Left lung (tissue), 4 donors: ENCODE measurements at regions not wholly inside any gene's neighbourhood (a gene's known extent, or its start where the extent isn't known, plus 50 kb on each side); places are given as distances from the start of the nearest gene placed in this dataset.

ENCODE experiments used
- ATAC-seq: fragments of 200-7000 bp; cut with Tn5 transposase; one replicate; pipeline ENCODE4 v1.9.1; 2020; ENCODE audit warnings: moderate library complexity
- DNase-seq, 4 donors: peaks; one replicate each; pipeline ENCODE4 v3.0.0-alpha.2; 2013 to 2020
- H3K27ac ChIP-seq, 2 donors: fragments of 200-600 bp; sonication (generic) in 1 of 2; one replicate each; pipeline versions ENCODE4 v1.5.0 to v1.8.0; 2020 to 2021
- H3K27me3 ChIP-seq, 2 donors: fragments of 200-600 bp; sonication (generic) in 1 of 2; one replicate each; pipeline versions ENCODE4 v1.5.0 to v1.8.0; 2020 to 2021
- H3K36me3 ChIP-seq, 2 donors: fragments of 200-600 bp; sonication (generic) in 1 of 2; one replicate each; pipeline versions ENCODE4 v1.5.0 to v1.8.0; 2020 to 2021
- H3K4me1 ChIP-seq, 2 donors: fragments of 200-600 bp; one replicate each; pipeline ENCODE4 v1.8.0; 2021
- H3K4me3 ChIP-seq, 2 donors: fragments of 200-600 bp; sonication (generic) in 1 of 2; one replicate each; pipeline versions ENCODE4 v1.5.0 to v1.8.0; 2020 to 2021; ENCODE audit warnings: mild to moderate bottlenecking in 1 of 2
- H3K9me3 ChIP-seq, 2 donors: fragments of 200-600 bp; sonication (generic) in 1 of 2; one replicate each; pipeline versions ENCODE4 v1.5.0 to v1.8.0; 2020 to 2021
- intact Hi-C, 2 donors: fragments of 100-400 bp; cut with DNase I; formaldehyde crosslinking; loops; one replicate each; pipeline versions ENCODE4 v1.11.2 to v1.14.2; 2022
- TF ChIP-seq, protein P1 (sequence below), 2 donors: fragments of 200-600 bp; sonication (generic) in 1 of 2; IDR thresholded peaks; one replicate each; pipeline versions ENCODE4 v1.5.0 to v1.8.0; 2021; ENCODE audit warnings: antibody characterized with exemption in 2 of 2
- donor health status: DM: no; HTN: yes; CAD: no.
- donor health status: DM: no; HTN: no; CAD: no.

DNA sequence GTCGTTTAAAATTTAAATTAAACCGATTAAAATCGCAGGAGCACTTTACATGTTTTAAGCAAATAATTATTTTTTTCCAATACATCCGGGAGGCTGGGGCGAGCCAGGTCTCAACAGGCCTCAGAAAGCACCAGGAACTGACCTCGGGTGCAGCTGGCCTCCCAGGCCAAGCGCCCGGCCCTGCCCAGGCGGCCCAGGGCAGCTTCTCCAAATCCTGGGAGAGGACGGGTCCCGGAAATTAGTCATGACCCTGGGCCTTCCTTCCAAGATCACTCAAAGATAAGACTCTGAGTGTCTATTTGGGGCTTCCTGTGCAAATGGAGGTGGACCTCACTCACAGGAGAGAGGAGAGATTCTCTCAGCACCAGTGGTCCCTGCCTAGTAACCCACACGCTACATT, 177.1 kb downstream of the BCL11B start:
- Histone ChIP-seq H3K27me3 (no peaks in the 10 kb centered on the region), H3K27ac (no peak overlapping the region), H3K4me1 (no peaks in the 10 kb centered on the region), H3K4me3 (no peak overlapping the region), H3K9me3 (peaks cover 0 to 5% of the 10 kb centered on the region in 2 donors), H3K36me3 (no peaks in the 10 kb centered on the region)
- intact Hi-C loops: no loop called here
- TF ChIP-seq, protein P1, sequence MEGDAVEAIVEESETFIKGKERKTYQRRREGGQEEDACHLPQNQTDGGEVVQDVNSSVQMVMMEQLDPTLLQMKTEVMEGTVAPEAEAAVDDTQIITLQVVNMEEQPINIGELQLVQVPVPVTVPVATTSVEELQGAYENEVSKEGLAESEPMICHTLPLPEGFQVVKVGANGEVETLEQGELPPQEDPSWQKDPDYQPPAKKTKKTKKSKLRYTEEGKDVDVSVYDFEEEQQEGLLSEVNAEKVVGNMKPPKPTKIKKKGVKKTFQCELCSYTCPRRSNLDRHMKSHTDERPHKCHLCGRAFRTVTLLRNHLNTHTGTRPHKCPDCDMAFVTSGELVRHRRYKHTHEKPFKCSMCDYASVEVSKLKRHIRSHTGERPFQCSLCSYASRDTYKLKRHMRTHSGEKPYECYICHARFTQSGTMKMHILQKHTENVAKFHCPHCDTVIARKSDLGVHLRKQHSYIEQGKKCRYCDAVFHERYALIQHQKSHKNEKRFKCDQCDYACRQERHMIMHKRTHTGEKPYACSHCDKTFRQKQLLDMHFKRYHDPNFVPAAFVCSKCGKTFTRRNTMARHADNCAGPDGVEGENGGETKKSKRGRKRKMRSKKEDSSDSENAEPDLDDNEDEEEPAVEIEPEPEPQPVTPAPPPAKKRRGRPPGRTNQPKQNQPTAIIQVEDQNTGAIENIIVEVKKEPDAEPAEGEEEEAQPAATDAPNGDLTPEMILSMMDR (IDR thresholded peaks at IDR 0.05): no peak
- DNase-seq: no peak
- ATAC-seq: no peak

GRCh38 chr14:99095369-99095768, 176.6 kb downstream of the BCL11B start:
- DNase-seq: no peak
- intact Hi-C loops: no loop called here
- H3K4me3 ChIP-seq: no peak overlapping the region
- H3K36me3 ChIP-seq: no peaks in the 10 kb centered on the region
- no peaks in the 10 kb centered on the region for H3K27me3 ChIP-seq
- ATAC-seq: no peak
- H3K4me1 ChIP-seq: no peaks in the 10 kb centered on the region
- TF ChIP-seq, protein P1 (IDR thresholded peaks at IDR 0.05): no peak
- H3K9me3 ChIP-seq: peaks cover 0 to 5% of the 10 kb centered on the region in 2 donors
- H3K27ac ChIP-seq: no peak overlapping the region

- DNase-seq: peak in 1 of 4 donors; percentile 5
Measured at GRCh38 chr14:99098199-99098598, 173.8 kb downstream of the BCL11B start.

DNA sequence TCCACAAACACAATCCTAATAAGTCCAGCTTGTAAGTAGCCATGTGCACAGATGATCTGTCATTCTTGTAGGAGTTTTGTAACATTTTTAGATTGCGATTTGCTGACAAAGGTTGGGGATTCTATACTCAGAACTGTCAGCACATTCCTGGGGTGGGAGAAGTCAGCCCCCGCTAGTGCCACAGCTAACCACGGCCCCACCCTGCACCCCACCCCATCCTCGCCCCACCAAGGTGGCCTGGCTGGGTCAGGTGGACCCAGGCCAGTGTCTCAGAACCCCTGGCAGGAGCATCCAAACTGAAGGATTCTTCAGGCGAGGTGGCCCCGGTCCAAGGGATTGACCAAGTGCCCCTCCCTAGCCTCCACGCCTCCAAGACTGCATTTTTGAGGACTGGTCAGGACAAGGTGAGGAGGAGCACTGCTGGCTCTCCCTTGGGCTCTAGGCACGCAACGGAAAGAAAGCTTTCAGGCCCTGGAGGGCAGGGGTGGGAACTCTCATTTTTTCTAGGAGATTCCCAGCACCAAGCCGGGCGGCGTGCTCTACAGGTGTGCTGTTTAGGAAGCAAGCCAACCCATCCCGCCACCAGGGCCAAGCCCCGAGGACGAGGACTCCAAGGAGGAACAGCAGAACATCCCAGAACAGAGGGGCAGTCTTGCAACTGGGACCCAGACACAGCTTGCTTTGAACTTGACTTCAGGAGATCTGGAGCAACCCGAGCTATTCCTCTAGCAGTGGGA, 172.8 kb downstream of the BCL11B start:
- Histone ChIP-seq H3K27me3 (no peaks in the 10 kb centered on the region), H3K4me3 (no peak overlapping the region), H3K4me1 (no peaks in the 10 kb centered on the region), H3K27ac (no peak overlapping the region), H3K36me3 (no peaks in the 10 kb centered on the region), H3K9me3 (no peaks in the 10 kb centered on the region)
- intact Hi-C loops: no loop called here
- TF ChIP-seq, protein P1 (IDR thresholded peaks at IDR 0.05): no peak
- ATAC-seq (no peak), DNase-seq (peak in 1 of 4 donors; percentile 74)

More at GRCh38 chr14:99098199-99098598, 173.8 kb downstream of the BCL11B start:
- no peak for ATAC-seq
- Histone ChIP-seq H3K36me3 (no peaks in the 10 kb centered on the region), H3K27ac (no peak overlapping the region), H3K4me1 (no peaks in the 10 kb centered on the region), H3K4me3 (no peak overlapping the region), H3K27me3 (no peaks in the 10 kb centered on the region), H3K9me3 (no peaks in the 10 kb centered on the region)
- TF ChIP-seq, protein P1 (IDR thresholded peaks at IDR 0.05): no peak
- intact Hi-C loops: no loop called here

- no peaks in the 10 kb centered on the region for H3K4me1 ChIP-seq
- no peak overlapping the region for H3K27ac ChIP-seq
- no peak for ATAC-seq
- H3K27me3 ChIP-seq: no peaks in the 10 kb centered on the region
- peaks cover 0 to 10% of the 10 kb centered on the region in 2 donors for H3K9me3 ChIP-seq
- intact Hi-C loops: no loop called here
- TF ChIP-seq, protein P1 (IDR thresholded peaks at IDR 0.05): no peak
- no peak overlapping the region for H3K4me3 ChIP-seq
- H3K36me3 ChIP-seq: no peaks in the 10 kb centered on the region
- peak in 1 of 4 donors; percentile 15 for DNase-seq
Measured at GRCh38 chr14:99100497-99101270, 171.3 kb downstream of the BCL11B start.
